Activated CD4-positive, alpha-beta T cell treated with anti-CD3 and anti-CD28 coated beads, Interleukin-2, amount 50 U/mL, for 16 hours (primary cell): ENCODE measurements at regions not wholly inside any gene's neighbourhood (a gene's known extent, or its start where the extent isn't known, plus 50 kb on each side); places are given as distances from the start of the nearest gene placed in this dataset.

Source experiments
- DNase-seq: peaks from one replicate; pipeline ENCODE4 v3.0.0-alpha.2; 2020

GRCh38 chr10:10591715-10592341 is 425.8 kb upstream of the CELF2 start:
- DNase-seq: no peak

GRCh38 chr10:10596256-10596655 is 421.4 kb upstream of the CELF2 start:
- no peak for DNase-seq

- no peak for DNase-seq
These were observed 419.4 kb upstream of the CELF2 start for GRCh38 chr10:10598297-10598696.

- no peak for DNase-seq
These were observed 417.7 kb upstream of the CELF2 start for GRCh38 chr10:10600004-10600403.

- DNase-seq: no peak
These were observed 412.1 kb upstream of the CELF2 start for GRCh38 chr10:10605551-10606081.

- no peak for DNase-seq
These were observed 408.2 kb upstream of the CELF2 start for GRCh38 chr10:10609379-10609955.

- DNase-seq: no peak
These were observed 407.5 kb upstream of the CELF2 start for GRCh38 chr10:10610171-10610570.

GRCh38 chr10:10612151-10612550 is 405.5 kb upstream of the CELF2 start:
- no peak for DNase-seq

GRCh38 chr10:10613656-10614244 is 403.9 kb upstream of the CELF2 start:
- no peak for DNase-seq

- DNase-seq: no peak
These were observed 400.0 kb upstream of the CELF2 start for GRCh38 chr10:10617686-10618085.

GRCh38 chr10:10618139-10618538 is 399.5 kb upstream of the CELF2 start:
- no peak for DNase-seq

- no peak for DNase-seq
These were observed 393.6 kb upstream of the CELF2 start for GRCh38 chr10:10623958-10624566.

GRCh38 chr10:10624567-10624962 is 393.1 kb upstream of the CELF2 start:
- no peak for DNase-seq

- DNase-seq: no peak
These were observed 392.2 kb upstream of the CELF2 start for GRCh38 chr10:10625491-10625890.

GRCh38 chr10:10626734-10627133 is 390.9 kb upstream of the CELF2 start:
- no peak for DNase-seq

- no peak for DNase-seq
These were observed 390.3 kb upstream of the CELF2 start for GRCh38 chr10:10627414-10627813.

- no peak for DNase-seq
These were observed 388.2 kb upstream of the CELF2 start for GRCh38 chr10:10629512-10629911.

- DNase-seq: no peak
These were observed 387.4 kb upstream of the CELF2 start for GRCh38 chr10:10630281-10630680.

- no peak for DNase-seq
These were observed 386.9 kb upstream of the CELF2 start for GRCh38 chr10:10630782-10631181.

GRCh38 chr10:10642189-10642588 is 375.5 kb upstream of the CELF2 start:
- DNase-seq: no peak

- no peak for DNase-seq
These were observed 374.9 kb upstream of the CELF2 start for GRCh38 chr10:10642751-10643150.

GRCh38 chr10:10644008-10644646 is 373.5 kb upstream of the CELF2 start:
- no peak for DNase-seq

- DNase-seq: no peak
These were observed 372.8 kb upstream of the CELF2 start for GRCh38 chr10:10644676-10645385.
